ENCODE measurements at regions not wholly inside any gene's neighbourhood (a gene's known extent, or its start where the extent isn't known, plus 50 kb on each side); places are given as distances from the start of the nearest gene placed in this dataset.

DNA sequence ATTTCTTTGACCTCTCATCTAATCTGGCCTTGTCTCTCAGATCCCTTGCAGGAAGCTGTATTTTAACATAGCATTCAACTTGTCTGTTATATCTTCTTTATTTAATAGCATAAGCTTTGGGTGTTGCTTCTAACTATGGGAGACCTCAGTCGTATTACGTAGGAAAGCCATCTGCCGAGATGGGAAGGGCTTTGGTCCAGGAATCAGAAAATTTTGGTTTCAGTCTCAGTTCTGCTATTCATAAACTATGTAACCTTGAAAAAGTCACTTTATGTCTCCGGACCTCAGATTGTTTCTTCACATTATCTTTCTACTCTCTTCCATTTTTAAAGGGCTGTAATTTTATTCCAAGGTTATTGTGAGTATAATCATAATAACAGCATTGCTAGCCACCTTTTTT is 297.7 kb downstream of the SATB2 start:
- TF ChIP-seq ZFX (IDR thresholded peaks at IDR 0.05; ENCODE audit: borderline replicate concordance): no peak
- TF ChIP-seq, protein P1, sequence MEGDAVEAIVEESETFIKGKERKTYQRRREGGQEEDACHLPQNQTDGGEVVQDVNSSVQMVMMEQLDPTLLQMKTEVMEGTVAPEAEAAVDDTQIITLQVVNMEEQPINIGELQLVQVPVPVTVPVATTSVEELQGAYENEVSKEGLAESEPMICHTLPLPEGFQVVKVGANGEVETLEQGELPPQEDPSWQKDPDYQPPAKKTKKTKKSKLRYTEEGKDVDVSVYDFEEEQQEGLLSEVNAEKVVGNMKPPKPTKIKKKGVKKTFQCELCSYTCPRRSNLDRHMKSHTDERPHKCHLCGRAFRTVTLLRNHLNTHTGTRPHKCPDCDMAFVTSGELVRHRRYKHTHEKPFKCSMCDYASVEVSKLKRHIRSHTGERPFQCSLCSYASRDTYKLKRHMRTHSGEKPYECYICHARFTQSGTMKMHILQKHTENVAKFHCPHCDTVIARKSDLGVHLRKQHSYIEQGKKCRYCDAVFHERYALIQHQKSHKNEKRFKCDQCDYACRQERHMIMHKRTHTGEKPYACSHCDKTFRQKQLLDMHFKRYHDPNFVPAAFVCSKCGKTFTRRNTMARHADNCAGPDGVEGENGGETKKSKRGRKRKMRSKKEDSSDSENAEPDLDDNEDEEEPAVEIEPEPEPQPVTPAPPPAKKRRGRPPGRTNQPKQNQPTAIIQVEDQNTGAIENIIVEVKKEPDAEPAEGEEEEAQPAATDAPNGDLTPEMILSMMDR (IDR thresholded peaks at IDR 0.05): no peak
- no peak overlapping the region for H3K27ac ChIP-seq

- H3K27ac ChIP-seq: no peak overlapping the region
- TF ChIP-seq, protein P1 (IDR thresholded peaks at IDR 0.05): no peak
- TF ChIP-seq ZFX (IDR thresholded peaks at IDR 0.05; ENCODE audit: borderline replicate concordance): no peak
Measured at GRCh38 chr2:199148076-199148845, 309.5 kb downstream of the SATB2 start.

- H3K27ac ChIP-seq: no peak overlapping the region
- TF ChIP-seq ZFX (IDR thresholded peaks at IDR 0.05; ENCODE audit: borderline replicate concordance): no peak
- TF ChIP-seq, protein P1 (IDR thresholded peaks at IDR 0.05): no peak
Measured at GRCh38 chr2:199147216-199147615, 310.5 kb downstream of the SATB2 start.

DNA sequence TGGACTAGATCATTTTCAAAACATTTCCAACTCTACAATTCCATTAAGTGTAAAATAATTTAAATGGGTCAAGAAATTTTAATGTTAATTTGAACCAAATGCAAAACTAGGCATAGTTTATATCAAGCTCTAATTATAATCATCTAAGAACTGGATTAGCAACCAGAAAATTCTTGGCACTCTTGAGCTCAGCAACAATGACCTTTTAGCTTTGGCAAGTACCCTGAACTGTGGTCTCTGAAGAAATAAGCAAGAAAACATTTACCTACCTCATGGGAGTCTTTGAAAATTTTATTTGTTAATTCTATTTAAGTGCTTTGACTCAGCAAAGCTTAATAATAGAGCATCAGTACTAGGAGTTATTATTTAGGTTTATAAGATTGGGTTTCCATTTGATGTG is 313.2 kb downstream of the SATB2 start:
- H3K27ac ChIP-seq: no peak overlapping the region

GRCh38 chr2:199144036-199144435 is 313.7 kb downstream of the SATB2 start:
- TF ChIP-seq, protein P1 (IDR thresholded peaks at IDR 0.05): no peak
- no peak for TF ChIP-seq ZFX (IDR thresholded peaks at IDR 0.05; ENCODE audit: borderline replicate concordance)
- no peak overlapping the region for H3K27ac ChIP-seq

More for the DNA sequence above, 313.2 kb downstream of the SATB2 start:
- TF ChIP-seq, protein P1 (IDR thresholded peaks at IDR 0.05): no peak
- no peak for TF ChIP-seq ZFX (IDR thresholded peaks at IDR 0.05; ENCODE audit: borderline replicate concordance)

DNA sequence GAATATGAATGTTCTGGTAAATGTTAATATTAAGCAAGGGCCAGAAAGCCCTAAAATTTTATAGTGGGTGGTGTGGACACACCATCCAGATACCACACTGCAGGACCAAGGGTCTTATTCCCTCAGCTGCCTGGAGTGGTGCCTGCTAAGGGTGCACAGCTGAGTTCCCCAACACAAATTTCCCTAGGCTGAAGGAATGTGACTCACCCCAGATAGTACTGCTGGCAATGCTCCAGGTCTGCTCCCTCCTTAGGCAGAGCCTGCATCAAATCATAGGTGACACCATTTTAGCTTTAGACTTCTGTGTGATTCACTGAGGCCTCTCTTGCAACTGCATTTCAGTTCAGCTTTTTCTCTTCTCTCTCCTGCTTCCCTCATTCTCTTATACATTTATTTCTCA is 321.1 kb downstream of the SATB2 start:
- H3K27ac ChIP-seq: no peak overlapping the region
- TF ChIP-seq ZFX (IDR thresholded peaks at IDR 0.05; ENCODE audit: borderline replicate concordance): no peak

DNA sequence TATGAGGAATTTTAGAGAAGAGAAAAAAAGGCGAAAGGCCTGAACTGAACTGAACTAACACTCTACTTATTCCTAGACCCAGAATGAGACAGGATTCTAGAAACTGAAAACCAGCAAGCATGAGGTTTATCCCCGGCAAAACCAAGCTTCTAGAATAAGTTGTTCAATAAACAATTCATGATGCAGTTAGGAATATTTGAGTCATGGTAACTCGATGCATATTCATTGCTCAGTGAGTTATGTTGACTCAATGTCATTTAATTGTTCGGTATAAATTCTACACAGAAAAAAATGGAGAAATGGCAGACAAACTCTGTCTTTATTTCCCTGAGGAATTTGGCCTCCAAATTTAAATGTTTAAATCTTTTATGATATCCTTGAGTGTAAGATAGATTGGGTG is 321.5 kb downstream of the SATB2 start:
- no peak for TF ChIP-seq ZFX (IDR thresholded peaks at IDR 0.05; ENCODE audit: borderline replicate concordance)
- TF ChIP-seq, protein P1 (IDR thresholded peaks at IDR 0.05): no peak
- no peak overlapping the region for H3K27ac ChIP-seq

Data from 22Rv1 (cell line).